GM23338 (cell line): ENCODE measurements at regions not wholly inside any gene's neighbourhood (a gene's known extent, or its start where the extent isn't known, plus 50 kb on each side); places are given as distances from the start of the nearest gene placed in this dataset.

Source experiments
- ATAC-seq: fragments of 200-7000 bp; cut with Tn5 transposase; 3 replicates; pipeline ENCODE4 v1.9.1; 2020
- DNase-seq: peaks from one replicate; pipeline ENCODE4 v3.0.0-alpha.2; 2015; ENCODE audit warnings: low spot score
- H2AFZ ChIP-seq: fragments of 200-600 bp; sonication (generic); 2 replicates; pipeline ENCODE4 v1.8.0; 2016; ENCODE audit warnings: antibody characterized with exemption, mild to moderate bottlenecking, moderate library complexity
- H3F3A ChIP-seq: fragments of 200-600 bp; sonication (generic); replicated peaks from 2 replicates; pipeline ENCODE4 v1.8.0; 2017; ENCODE audit warnings: antibody characterized with exemption, mixed run types, low read depth
- H3K27ac ChIP-seq: fragments of 200-600 bp; sonication (generic); 2 replicates; pipeline ENCODE4 v1.6.1; 2016; ENCODE audit warnings: low read depth
- H3K27me3 ChIP-seq: fragments of 200-600 bp; sonication (generic); 2 replicates; pipeline ENCODE4 v1.8.0; 2016; ENCODE audit warnings: mild to moderate bottlenecking, mixed run types, moderate library complexity; ENCODE audit not compliant: insufficient read depth
- H3K36me3 ChIP-seq: fragments of 200-600 bp; sonication (generic); 2 replicates; pipeline ENCODE4 v1.8.0; 2016; ENCODE audit warnings: mild to moderate bottlenecking; ENCODE audit not compliant: insufficient read depth
- H3K4me1 ChIP-seq: fragments of 200-600 bp; sonication (generic); 2 replicates; pipeline ENCODE4 v1.8.0; 2016; ENCODE audit warnings: mild to moderate bottlenecking, moderate library complexity; ENCODE audit not compliant: insufficient read depth
- H3K4me2 ChIP-seq: fragments of 200-600 bp; sonication (generic); 2 replicates; pipeline ENCODE4 v1.7.1; 2017; ENCODE audit warnings: mixed run types
- H3K4me3 ChIP-seq: fragments of 200-600 bp; sonication (generic); 2 replicates; pipeline ENCODE4 v1.6.1; 2016; ENCODE audit warnings: mixed run types
- H3K79me2 ChIP-seq: fragments of 200-600 bp; sonication (generic); replicated peaks from 2 replicates; pipeline ENCODE4 v1.8.0; 2017; ENCODE audit warnings: mild to moderate bottlenecking; ENCODE audit not compliant: insufficient read depth
- H3K9me2 ChIP-seq: fragments of 200-600 bp; sonication (generic); 2 replicates; pipeline ENCODE4 v1.8.0; 2017; ENCODE audit not compliant: insufficient read depth
- H4K20me1 ChIP-seq: fragments of 200-600 bp; sonication (generic); replicated peaks from 2 replicates; pipeline ENCODE4 v1.8.0; 2017; ENCODE audit warnings: mild to moderate bottlenecking; ENCODE audit not compliant: insufficient read depth
- H3K27ac Mint-ChIP-seq: 2 replicates; pipeline ENCODE4 v1.8.0; 2020; ENCODE audit warnings: inconsistent platforms, mild to moderate bottlenecking, moderate library complexity, mixed read lengths
- H3K27me3 Mint-ChIP-seq: 3 replicates; pipeline ENCODE4 v1.8.0; 2022; ENCODE audit warnings: low read depth, mild to moderate bottlenecking, moderate library complexity, mixed read lengths, inconsistent platforms; ENCODE audit not compliant: insufficient read depth, poor library complexity
- H3K36me3 Mint-ChIP-seq: 3 replicates; pipeline ENCODE4 v1.8.0; 2021; ENCODE audit warnings: low read depth, mild to moderate bottlenecking, inconsistent platforms, moderate library complexity, mixed read lengths
- H3K4me1 Mint-ChIP-seq: 3 replicates; pipeline ENCODE4 v1.8.0; 2020; ENCODE audit warnings: mild to moderate bottlenecking, inconsistent platforms, mixed read lengths
- H3K4me3 Mint-ChIP-seq: 3 replicates; pipeline ENCODE4 v1.8.0; 2021; ENCODE audit warnings: moderate library complexity, mild to moderate bottlenecking, inconsistent platforms, mixed read lengths
- H3K9me3 Mint-ChIP-seq: 3 replicates; pipeline ENCODE4 v1.8.0; 2020; ENCODE audit warnings: moderate library complexity, mild to moderate bottlenecking, inconsistent platforms, mixed read lengths
- CREB1 ChIP-seq: fragments of 250-450 bp; sonication (Bioruptor Pico); IDR thresholded peaks from 2 replicates; pipeline ENCODE4 v1.5.0; 2020; ENCODE audit warnings: low read depth, mild to moderate bottlenecking, moderate library complexity
- CTCF ChIP-seq, 2 experiments: fragments of 200-600 bp in 1 of 2; sonication (generic) in 1 of 2; conservative IDR thresholded peaks; 2 replicates each; pipeline versions ENCODE4 v1.5.1 to v1.6.1; 2016 to 2017; ENCODE audit warnings: antibody characterized with exemption in 2 of 2, low read depth in 2 of 2, mild to moderate bottlenecking in 2 of 2, moderate library complexity in 1 of 2
- ETS1 ChIP-seq: IDR thresholded peaks from 2 replicates; pipeline ENCODE4 v1.6.1; 2016; ENCODE audit warnings: antibody characterized with exemption
- EZH2 ChIP-seq: fragments of 200-600 bp; sonication (generic); IDR thresholded peaks from one replicate; pipeline ENCODE4 v1.8.0; 2017; ENCODE audit warnings: antibody characterized with exemption, mild to moderate bottlenecking, low read depth; ENCODE audit not compliant: unreplicated experiment
- EZH2phosphoT487 ChIP-seq: fragments of 200-600 bp; sonication (generic); IDR thresholded peaks from one replicate; pipeline ENCODE4 v1.8.1; 2018; ENCODE audit warnings: antibody characterized with exemption; ENCODE audit not compliant: unreplicated experiment
- JUNB ChIP-seq: IDR thresholded peaks from one replicate; pipeline ENCODE4 v1.6.1; 2016; ENCODE audit warnings: antibody characterized with exemption; ENCODE audit not compliant: unreplicated experiment
- NANOG ChIP-seq: IDR thresholded peaks from 2 replicates; pipeline ENCODE4 v1.6.1; 2016; ENCODE audit warnings: antibody characterized with exemption, borderline replicate concordance
- POLR2AphosphoS5 ChIP-seq: IDR thresholded peaks from 2 replicates; pipeline ENCODE4 v1.6.1; 2016; ENCODE audit warnings: antibody characterized with exemption, low read depth
- REST ChIP-seq: IDR thresholded peaks from one replicate; pipeline ENCODE4 v1.6.1; 2018; ENCODE audit warnings: antibody characterized with exemption; ENCODE audit not compliant: unreplicated experiment
- STAT1 ChIP-seq: IDR thresholded peaks from one replicate; pipeline ENCODE4 v1.6.1; 2016; ENCODE audit warnings: antibody characterized with exemption; ENCODE audit not compliant: unreplicated experiment
- ZNF114 ChIP-seq: fragments of 250-450 bp; sonication (Bioruptor Pico); IDR thresholded peaks from 2 replicates; pipeline ENCODE4 v1.5.0; 2020; ENCODE audit warnings: mild to moderate bottlenecking, moderate library complexity
- ZNF331 ChIP-seq: fragments of 250-450 bp; sonication (Bioruptor Pico); IDR thresholded peaks from 2 replicates; pipeline ENCODE4 v1.5.0; 2020; ENCODE audit warnings: low read depth, mild to moderate bottlenecking, moderate library complexity

GRCh38 chr2:150282771-150283371, 204.6 kb downstream of the RND3 start (continued):
- TF ChIP-seq REST (no peak), JUNB (no peak), STAT1 (no peak), ETS1 (no peak), POLR2AphosphoS5 (no peak), EZH2 (no peak), ZNF331 (CRISPR knock-in tag) (no peak), CTCF (conservative IDR thresholded peaks at IDR 0.05; ENCODE audit: low read depth in 2 of 2) (no peak), ZNF114 (no peak), CREB1 (CRISPR knock-in tag) (no peak)

- Mint-ChIP-seq H3K36me3 (peaks cover 18% of the 10 kb centered on the region), H3K27ac (no peak overlapping the region), H3K9me3 (peaks cover 16% of the 10 kb centered on the region), H3K4me1 (no peaks in the 10 kb centered on the region), H3K27me3 (no peaks in the 10 kb centered on the region), H3K4me3 (no peak overlapping the region)
- H4K20me1 ChIP-seq, result no peaks in the 10 kb centered on the region
- DNase-seq, result no peak
- H3K79me2 ChIP-seq, result no peaks in the 10 kb centered on the region
- H2AFZ ChIP-seq, result peak overlapping the region; percentile 72
- no peaks in the 10 kb centered on the region for H3F3A ChIP-seq
- no peak overlapping the region for H3K27ac ChIP-seq
- no peak for ATAC-seq
- H3K27me3 ChIP-seq, result no peaks in the 10 kb centered on the region
- H3K4me2 ChIP-seq, result no peak overlapping the region
- no peak overlapping the region for H3K4me3 ChIP-seq
- no peaks in the 10 kb centered on the region for H3K4me1 ChIP-seq
- H3K9me2 ChIP-seq, result no peaks in the 10 kb centered on the region
- no peaks in the 10 kb centered on the region for H3K36me3 ChIP-seq
- no peak for TF ChIP-seq REST
- no peak for TF ChIP-seq STAT1
- TF ChIP-seq NANOG, result no peak
- no peak for TF ChIP-seq CREB1 (CRISPR knock-in tag)
- no peak for TF ChIP-seq EZH2
- no peak for TF ChIP-seq ZNF114
- TF ChIP-seq JUNB, result no peak
- no peak for TF ChIP-seq ETS1
- no peak for TF ChIP-seq ZNF331 (CRISPR knock-in tag)
- TF ChIP-seq EZH2phosphoT487, result no peak
Observed at GRCh38 chr2:150282357-150282756, 205.1 kb downstream of the RND3 start.
